A673 (cell line): ENCODE measurements at regions not wholly inside any gene's neighbourhood (a gene's known extent, or its start where the extent isn't known, plus 50 kb on each side); places are given as distances from the start of the nearest gene placed in this dataset.

Source experiments
- BruUV-seq: library from RNA; stranded (reverse); fragments of 400-500 nt; replicated peaks from 2 replicates; lab custom pipeline; 2021; lab: Mats Ljungman, UMichigan
- CTCF ChIA-PET: fragments of 300-600 bp; sonication (Branson Sonifier 250); formaldehyde crosslinking; loops from one replicate; lab custom pipeline; 2022; ENCODE audit warnings: antibody characterized with exemption; lab: Charles Lee
- POLR2A ChIA-PET: fragments of 300-600 bp; sonication (Branson Sonifier 250); formaldehyde crosslinking; loops from one replicate; lab custom pipeline; 2022; ENCODE audit warnings: antibody characterized with exemption; ENCODE audit not compliant: low non-redundant PET; lab: Charles Lee
- DNase-seq: peaks from one replicate; pipeline ENCODE4 v3.0.0-alpha.2; 2015; ENCODE audit warnings: low spot score
- H3K27ac ChIP-seq: fragments of 200-600 bp; sonication (generic); 2 replicates; pipeline ENCODE4 v1.5.1; 2016; ENCODE audit warnings: mixed run types, low read depth, mild to moderate bottlenecking, mixed read lengths, antibody characterized with exemption, low read length; ENCODE audit not compliant: poor library complexity, severe bottlenecking
- H3K27me3 ChIP-seq: fragments of 200-600 bp; sonication (generic); replicated peaks from 2 replicates; pipeline ENCODE4 v1.6.1; 2017; ENCODE audit warnings: mixed run types, low read depth, mild to moderate bottlenecking, mixed read lengths, antibody characterized with exemption, low read length; ENCODE audit not compliant: insufficient read depth, poor library complexity
- H3K36me3 ChIP-seq: fragments of 200-600 bp; sonication (generic); 2 replicates; pipeline ENCODE4 v1.6.1; 2016; ENCODE audit warnings: mixed run types, mild to moderate bottlenecking, mixed read lengths, antibody characterized with exemption, low read length; ENCODE audit not compliant: insufficient read depth, poor library complexity, severe bottlenecking
- H3K4me1 ChIP-seq: fragments of 200-600 bp; sonication (generic); 2 replicates; pipeline ENCODE4 v1.6.1; 2017; ENCODE audit warnings: mixed run types, mild to moderate bottlenecking, mixed read lengths, antibody characterized with exemption, low read length; ENCODE audit not compliant: insufficient read depth, poor library complexity, severe bottlenecking
- H3K4me3 ChIP-seq: fragments of 200-600 bp; sonication (generic); 2 replicates; pipeline ENCODE4 v1.5.1; 2016; ENCODE audit warnings: low read depth, mixed run types, mild to moderate bottlenecking, mixed read lengths, low read length; ENCODE audit not compliant: poor library complexity, severe bottlenecking
- H3K9me3 ChIP-seq: fragments of 200-600 bp; sonication (generic); 2 replicates; pipeline ENCODE4 v1.6.1; 2016; ENCODE audit warnings: mixed run types, low read depth, mild to moderate bottlenecking, mixed read lengths, antibody characterized with exemption, low read length; ENCODE audit not compliant: poor library complexity, severe bottlenecking
- EZH2 ChIP-seq: fragments of 200-600 bp; sonication (generic); IDR thresholded peaks from 2 replicates; pipeline ENCODE4 v1.6.1; 2017; ENCODE audit warnings: borderline replicate concordance, low read depth, mild to moderate bottlenecking, mixed read lengths, antibody characterized with exemption, low read length; ENCODE audit not compliant: poor library complexity, severe bottlenecking
- intact Hi-C: fragments of 100-400 bp; cut with micrococcal nuclease; formaldehyde crosslinking; loops from one replicate; pipeline ENCODE4 v1.10.0; 2022; ENCODE audit not compliant: unreplicated experiment
- TF ChIP-seq, protein P1 (sequence below): fragments of 300-800, 200-600 bp; sonication (generic); conservative IDR thresholded peaks from 2 replicates; pipeline ENCODE4 v1.5.1; 2017; ENCODE audit warnings: low read depth, mild to moderate bottlenecking, antibody characterized with exemption, low read length, moderate library complexity, mixed read lengths

DNA sequence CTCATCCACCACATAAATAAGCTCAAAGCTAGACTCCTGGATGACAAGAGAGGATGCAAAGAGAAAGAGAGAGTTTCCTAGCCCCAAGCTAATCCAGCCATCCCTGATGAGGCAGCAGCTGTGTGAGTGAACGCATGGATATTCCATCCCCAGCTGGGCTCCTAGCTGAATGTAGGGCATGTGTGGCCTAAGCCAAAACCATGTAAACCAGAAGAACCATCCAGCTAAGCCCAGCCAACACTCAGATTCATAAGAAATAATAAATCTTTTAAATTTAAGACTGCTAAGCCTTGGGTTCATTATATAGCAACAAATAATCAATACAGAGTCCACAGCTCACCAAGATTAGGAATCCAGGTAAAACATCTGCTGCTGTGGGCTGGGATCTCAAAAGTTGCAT lies 94.3 kb downstream of the TNFAIP2 start:
- Histone ChIP-seq H3K9me3 (no peaks in the 10 kb centered on the region), H3K4me3 (no peak overlapping the region), H3K27ac (no peak overlapping the region), H3K27me3 (no peaks in the 10 kb centered on the region), H3K36me3 (no peaks in the 10 kb centered on the region), H3K4me1 (no peaks in the 10 kb centered on the region)
- CTCF ChIA-PET, result no interaction called here
- no peak for TF ChIP-seq EZH2
- TF ChIP-seq, protein P1, sequence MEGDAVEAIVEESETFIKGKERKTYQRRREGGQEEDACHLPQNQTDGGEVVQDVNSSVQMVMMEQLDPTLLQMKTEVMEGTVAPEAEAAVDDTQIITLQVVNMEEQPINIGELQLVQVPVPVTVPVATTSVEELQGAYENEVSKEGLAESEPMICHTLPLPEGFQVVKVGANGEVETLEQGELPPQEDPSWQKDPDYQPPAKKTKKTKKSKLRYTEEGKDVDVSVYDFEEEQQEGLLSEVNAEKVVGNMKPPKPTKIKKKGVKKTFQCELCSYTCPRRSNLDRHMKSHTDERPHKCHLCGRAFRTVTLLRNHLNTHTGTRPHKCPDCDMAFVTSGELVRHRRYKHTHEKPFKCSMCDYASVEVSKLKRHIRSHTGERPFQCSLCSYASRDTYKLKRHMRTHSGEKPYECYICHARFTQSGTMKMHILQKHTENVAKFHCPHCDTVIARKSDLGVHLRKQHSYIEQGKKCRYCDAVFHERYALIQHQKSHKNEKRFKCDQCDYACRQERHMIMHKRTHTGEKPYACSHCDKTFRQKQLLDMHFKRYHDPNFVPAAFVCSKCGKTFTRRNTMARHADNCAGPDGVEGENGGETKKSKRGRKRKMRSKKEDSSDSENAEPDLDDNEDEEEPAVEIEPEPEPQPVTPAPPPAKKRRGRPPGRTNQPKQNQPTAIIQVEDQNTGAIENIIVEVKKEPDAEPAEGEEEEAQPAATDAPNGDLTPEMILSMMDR, result no peak
- BruUV-seq, result no TSS peak
- POLR2A ChIA-PET, result no interaction called here
- no peak for DNase-seq
- intact Hi-C loops, result no loop called here

DNA sequence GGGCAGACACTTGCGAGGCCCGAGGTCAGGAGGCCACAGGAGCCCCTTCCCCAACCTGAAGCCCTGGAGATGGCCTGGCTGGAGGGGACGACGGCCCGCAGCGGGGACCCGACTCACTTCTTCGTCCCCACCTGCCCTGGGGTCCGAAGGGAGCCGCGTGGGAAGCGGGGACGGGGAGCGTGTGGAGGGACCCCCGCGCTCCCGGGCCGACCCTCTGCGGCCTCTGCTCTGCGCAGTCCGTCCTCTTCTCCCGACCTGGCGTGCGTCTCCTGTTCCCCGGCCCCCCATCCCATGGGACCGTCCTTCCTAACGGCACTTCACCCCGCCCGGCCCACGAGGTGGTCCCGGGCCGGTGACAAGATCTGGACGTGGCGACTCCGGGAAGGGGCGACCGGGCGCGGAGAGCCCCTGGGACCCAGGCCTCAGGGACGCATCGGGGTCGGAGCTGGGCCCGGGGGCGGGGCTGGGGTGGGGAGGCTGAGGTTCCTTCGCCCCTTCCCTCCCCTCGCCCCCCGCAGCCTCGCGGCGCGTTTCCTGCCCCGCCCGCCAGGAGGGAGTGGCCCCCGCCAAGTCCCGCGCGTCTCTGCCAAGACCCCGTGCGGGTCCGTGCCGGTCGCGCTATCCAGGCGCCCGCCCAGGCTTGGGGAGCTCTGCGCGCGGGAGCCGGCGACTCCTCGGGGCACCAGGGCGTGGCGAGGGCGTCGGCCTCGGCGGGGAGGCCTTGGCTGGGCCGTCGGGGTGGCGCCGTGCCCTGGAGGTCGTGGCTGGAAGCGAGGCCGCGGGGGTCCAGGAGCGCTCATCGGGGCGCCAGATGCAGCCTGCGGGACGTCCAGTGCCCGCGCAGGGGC lies 97.1 kb downstream of the TNFAIP2 start:
- H3K4me3 ChIP-seq, result peak overlapping the region; percentile 19
- DNase-seq, result no peak
- no peaks in the 10 kb centered on the region for H3K36me3 ChIP-seq
- no peak overlapping the region for H3K27ac ChIP-seq
- TF ChIP-seq, protein P1, result no peak
- no peak for TF ChIP-seq EZH2
- no peaks in the 10 kb centered on the region for H3K27me3 ChIP-seq
- BruUV-seq, result no TSS peak
- CTCF ChIA-PET, result no interaction called here
- H3K9me3 ChIP-seq, result no peaks in the 10 kb centered on the region
- POLR2A ChIA-PET, result no interaction called here
- intact Hi-C loops, result no loop called here
- no peaks in the 10 kb centered on the region for H3K4me1 ChIP-seq

DNA sequence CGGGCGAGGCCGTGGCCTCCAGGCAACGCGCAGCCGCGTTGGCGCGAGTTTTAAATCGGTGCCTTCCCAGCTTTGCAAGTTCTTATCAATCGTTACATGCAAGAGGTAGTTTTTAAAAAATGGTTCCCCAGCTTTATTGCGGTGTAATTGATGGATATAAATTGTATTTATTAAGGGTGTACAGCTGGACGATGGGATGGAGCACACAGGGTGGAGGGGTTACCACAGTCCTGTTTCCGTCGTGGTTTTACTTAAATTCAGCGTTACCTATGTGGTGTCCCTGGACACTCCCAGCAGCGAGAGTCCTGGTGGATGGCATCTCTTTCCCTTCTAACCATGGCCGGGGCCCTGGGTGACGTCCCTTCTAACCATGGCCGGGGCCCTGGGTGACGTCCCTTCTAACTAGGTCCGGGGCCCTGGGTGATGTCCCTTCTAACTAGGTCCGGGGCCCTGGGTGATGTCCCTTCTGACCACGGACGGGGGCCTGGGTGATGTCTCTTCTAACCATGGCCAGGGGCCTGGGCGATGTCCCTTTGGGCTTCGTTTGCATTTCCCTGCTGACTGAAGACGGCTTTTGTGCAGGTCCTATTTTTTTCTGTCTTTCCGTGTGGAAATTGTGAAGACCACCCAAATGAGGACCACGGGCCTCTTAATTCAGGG lies 97.9 kb downstream of the TNFAIP2 start:
- Histone ChIP-seq H3K27me3 (no peaks in the 10 kb centered on the region), H3K4me3 (peak overlapping the region; percentile 19), H3K9me3 (no peaks in the 10 kb centered on the region), H3K36me3 (no peaks in the 10 kb centered on the region), H3K27ac (no peak overlapping the region), H3K4me1 (no peaks in the 10 kb centered on the region)
- TF ChIP-seq, protein P1, result no peak
- no peak for TF ChIP-seq EZH2
- CTCF ChIA-PET, result no interaction called here
- POLR2A ChIA-PET, result no interaction called here
- intact Hi-C loops, result no loop called here
- no peak for DNase-seq
- no TSS peak for BruUV-seq
